HG02938 (cell line): ENCODE measurements at regions not wholly inside any gene's neighbourhood (a gene's known extent, or its start where the extent isn't known, plus 50 kb on each side); places are given as distances from the start of the nearest gene placed in this dataset.
"Not testable (repeated sequence)": the region's sequence is repeated elsewhere in the genome, so short reads cannot be mapped to it uniquely, and the experiment has no call there.

Experiments
- ATAC-seq: cut with Tn5 transposase; IDR thresholded peaks from one replicate; pipeline ENCODE4 v1.9.1; 2021; ENCODE audit warnings: mild to moderate bottlenecking, moderate library complexity; ENCODE audit not compliant: unreplicated experiment

DNA sequence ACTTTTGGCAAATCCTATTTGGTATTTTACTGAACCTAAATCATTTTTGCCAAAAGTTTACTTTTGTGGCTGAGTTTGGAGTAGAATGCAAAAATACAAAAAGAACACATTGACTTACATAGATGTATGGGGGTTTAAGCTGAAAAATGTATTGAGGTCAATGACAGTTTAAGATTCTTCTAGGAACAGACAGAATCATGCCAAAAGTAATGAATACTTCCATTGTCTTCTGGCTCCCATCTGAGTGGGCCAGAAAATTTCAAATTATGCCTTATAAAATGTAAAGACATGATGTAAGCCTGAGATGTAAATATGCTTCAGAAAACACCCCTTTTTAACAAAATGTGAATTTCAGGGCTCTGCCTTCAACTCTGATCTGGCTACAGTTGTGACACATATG, 375.1 kb upstream of the DPH6 start:
- ATAC-seq, result no peak

DNA sequence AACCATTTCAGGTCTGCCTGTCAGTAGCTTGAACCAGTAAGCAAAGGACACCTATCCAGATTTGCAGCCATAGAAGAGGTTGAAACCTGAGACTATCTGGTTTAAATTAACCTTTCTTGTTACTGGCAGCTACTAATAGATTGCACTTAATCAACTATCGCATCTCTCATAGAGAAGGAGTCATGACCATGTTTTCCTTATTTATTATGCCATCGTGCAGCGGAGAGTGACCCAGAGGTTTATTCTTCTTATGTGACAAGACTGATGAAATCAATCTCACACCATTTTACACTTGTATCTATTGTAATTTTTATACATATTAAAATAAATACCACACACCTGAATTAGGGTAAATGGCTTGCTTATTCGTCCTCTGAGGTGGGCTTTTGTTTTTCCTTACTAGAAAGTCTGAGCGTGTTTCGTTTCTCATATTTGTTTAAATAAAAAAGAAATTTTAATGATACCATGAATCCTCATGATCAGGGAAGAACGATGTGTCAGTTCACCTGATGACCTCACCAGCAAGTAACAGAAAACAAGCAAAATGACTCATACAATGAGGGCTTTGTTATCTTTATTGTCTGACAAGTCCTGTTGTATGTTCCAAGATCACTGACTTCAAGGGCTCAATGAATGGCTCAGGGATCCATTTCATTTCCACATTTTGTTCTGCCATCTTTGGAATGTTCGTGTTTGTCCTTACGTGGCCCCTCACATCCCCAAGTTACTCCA, 379.5 kb upstream of the DPH6 start:
- no peak for ATAC-seq

DNA sequence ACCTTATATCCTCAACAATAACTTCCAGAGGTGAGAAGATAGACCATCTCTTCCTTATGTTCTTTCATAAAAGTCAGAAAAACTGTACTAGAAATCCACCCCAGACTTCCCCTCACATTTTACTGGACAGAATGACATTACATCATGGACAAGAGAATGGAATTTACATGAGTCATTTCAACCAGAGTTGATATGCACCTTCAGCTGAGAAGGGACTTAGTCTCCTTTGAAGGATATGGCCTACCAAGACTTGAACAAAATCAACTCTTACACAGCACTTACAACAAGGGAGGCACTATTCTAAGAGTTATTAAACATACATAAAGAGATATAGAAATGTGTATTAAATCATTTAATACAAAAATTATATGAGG, 380.0 kb upstream of the DPH6 start:
- ATAC-seq, result no peak

DNA sequence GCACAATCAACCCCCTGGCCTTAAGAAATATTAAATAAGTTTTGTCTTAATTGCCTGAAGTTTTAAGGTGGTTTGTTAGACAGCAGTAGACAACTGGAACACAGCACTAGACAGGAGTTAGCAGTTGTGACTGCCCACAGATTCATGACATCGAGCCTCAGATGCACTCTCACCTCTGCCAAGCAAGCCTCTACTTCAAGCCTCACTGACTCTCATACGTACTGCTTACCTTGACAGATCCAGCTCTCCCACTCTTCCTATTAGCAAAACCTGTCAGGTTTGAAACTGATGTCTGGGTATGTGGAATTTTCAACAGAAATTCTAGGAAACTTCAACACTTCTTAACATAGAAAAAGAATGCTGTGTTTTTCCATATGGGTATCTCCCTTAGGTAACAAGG, 382.9 kb upstream of the DPH6 start:
- no peak for ATAC-seq

DNA sequence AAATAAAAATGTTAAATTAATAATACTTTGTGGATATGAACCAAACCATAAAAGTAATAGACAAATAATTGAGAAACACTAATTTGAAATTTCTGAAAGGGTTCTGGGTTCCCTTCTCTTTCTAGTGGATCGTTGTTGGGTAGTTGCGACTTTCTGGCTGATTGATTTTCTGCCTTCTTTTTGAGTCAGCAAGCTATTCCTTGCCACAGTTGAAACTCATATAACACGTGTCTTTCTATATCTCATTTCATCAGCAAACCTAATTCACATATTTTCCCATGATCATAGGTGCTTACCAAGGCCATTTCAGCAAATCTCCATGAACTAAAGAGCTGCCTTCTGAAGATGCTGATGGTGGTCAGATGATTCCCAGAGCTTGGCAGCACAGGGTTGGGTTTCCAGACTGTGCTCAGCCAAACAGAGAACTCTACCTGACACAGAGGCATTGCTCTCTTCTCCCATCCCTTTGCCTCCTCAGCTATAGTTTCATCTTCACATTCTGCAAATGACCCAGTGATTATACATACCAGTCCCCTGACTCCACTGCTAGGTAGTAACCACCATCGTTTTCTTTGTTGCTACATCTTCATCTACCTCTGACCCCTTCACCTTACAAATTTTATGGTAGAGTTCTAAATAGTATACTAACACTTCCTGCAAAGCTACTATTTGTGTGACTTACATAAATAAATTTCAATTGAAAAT, 383.9 kb upstream of the DPH6 start:
- ATAC-seq, result peak; percentile 50

DNA sequence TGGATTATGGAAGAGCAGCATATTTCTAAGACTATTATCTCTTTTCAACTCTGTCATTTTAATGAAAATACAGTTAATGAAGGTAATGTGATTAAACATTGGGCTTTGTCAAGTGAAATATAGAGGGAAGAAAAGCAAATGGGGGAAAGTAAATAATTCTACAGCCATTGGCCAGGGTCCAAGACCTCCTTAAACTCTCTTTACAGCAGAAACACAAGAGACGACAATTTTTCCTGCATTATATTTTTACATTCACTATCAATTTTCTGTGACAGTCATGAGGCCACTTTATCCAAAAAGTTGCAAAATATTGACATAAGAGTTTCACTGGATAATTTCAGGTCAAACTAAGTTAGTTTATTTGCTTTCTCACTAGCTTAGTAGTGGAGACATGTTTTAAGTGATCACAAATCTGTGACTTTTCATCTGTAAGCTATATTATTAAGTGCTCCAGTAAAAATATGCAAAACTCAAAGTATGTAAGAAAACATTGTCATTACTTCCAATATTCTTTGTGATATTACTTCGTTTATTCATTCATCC, 385.9 kb upstream of the DPH6 start:
- no peak for ATAC-seq

DNA sequence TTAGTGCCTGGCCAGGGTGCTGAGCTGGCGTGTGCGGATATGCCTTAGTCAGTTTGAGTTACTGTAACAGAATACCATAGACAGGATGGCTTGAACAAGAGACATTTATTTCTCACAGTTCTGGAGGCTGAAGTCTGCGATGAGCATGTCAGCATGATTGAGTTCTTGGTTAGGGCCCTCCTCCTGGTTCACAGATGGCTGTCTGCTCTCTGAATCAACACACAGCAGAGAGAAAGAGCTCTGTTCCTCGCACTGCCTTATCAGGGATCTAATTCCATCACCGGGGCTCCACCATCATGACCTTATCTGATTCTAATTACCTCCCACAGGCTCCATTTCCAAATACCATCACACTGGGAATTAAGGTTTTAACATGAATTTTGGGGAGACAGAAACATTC, 386.6 kb upstream of the DPH6 start:
- ATAC-seq, result no peak

DNA sequence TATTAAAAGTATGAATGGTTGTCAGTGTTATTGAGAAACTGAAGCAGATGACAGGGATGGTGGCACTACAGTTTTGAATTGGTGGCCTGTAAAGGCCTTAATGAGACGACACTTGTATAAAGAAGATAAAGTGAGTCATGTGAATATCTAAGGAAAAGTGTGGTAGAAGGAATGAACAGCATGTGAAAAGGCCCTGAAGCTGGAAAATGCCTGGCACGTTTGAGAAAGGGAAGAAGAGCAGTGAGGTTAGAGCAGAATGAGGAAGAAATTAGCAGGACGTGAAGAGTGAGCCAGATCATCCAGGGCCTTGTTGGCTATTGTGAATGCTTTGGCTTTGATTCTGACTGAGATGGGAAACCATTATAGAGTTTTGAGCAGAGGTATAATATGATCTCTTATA, 387.6 kb upstream of the DPH6 start:
- no peak for ATAC-seq

DNA sequence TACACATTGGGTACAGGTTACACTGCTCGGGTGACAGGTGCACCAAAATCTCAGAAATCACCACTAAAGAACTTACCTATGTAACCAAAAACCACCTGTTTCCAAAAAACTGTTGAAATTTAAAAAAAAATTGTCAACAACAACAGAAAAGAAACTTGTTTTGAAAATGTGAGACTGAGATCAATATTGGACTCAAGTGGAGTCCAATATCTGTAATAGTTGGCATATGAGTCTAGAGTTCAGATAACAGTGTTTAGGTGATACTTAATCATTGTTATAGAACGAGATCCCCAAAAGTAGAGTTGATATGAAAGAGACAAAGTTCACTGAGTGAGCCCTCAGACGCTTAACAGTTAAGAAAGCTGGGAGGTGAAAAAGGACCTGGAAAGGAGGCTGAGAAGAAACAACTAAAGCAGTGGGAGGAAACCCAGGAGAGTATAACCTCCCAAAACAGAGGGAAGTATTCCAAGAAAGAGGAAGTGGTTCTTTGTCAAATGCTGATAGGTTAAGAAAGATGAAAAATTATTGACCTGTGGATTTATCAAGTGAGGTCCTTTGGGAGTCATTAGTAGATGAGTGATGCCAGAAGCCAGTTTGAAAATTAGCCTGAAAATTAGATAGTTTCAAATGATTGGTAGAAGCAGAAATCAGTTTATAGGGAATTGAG, 388.6 kb upstream of the DPH6 start:
- no peak for ATAC-seq

DNA sequence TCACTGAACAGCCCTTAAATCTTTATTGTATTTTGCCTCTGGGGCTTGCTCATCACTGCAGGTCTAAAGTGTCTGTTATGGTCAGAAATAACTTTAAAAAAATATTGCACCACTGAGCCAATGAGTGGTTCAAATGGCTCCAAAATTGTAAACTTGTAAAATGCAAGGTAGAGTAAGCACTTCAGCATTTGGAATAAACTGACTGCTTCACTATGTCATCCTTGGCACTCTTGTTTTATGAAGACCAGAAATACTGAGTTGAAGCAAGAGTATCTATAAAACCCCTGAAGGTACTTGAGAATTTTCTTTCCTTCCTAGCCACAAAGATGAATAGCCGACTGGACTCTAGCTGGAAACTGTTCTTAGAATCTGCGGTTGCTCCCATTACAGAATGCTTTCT, 390.3 kb upstream of the DPH6 start:
- no peak for ATAC-seq

DNA sequence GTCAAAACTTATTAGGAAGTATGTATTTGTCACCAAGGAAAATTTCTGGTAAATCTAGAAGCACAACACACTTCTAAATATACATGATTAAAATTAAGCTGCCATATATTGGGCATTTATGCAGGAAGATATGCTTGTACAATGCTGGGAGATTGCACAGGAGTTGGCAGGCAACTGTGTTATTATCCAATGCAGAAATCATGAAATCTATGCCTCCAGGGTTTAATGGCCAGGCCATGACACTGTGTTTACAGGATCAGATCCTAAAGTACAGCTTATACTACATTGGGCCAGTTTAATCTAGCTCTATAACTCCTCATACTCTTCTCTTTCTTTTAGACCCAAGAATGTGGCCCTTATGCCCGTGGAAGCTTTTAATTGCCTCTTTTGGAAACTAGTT, 391.4 kb upstream of the DPH6 start:
- no peak for ATAC-seq

DNA sequence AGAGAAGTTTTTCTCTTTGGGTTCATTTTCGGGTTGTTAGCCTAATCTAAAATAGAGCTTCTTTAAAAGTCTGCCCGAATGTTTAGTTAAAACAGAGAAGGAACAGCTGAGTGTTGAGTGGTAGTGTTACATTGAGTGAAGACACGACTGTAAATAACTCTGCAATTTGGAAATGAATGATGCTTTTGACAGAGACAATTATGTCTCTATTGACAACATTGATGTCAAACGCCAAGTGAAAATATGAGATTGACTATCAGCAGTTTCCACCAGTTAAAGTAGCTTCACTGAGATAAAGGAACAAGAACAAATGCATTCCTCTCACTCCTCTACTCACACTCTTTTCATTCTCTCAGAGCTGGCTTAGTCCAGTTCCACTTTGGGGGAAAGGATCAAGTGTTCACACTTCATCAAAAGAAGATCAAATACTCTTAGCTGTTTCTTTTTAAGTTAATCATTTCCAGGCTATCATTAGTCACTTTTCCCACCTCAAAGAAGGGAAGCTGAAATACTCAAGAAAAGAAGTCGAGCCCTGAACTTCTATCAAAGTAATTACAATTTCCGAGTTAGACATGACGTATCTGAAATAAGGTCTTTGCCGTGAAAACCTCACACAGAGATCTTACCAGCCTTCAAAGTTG, 399.1 kb upstream of the DPH6 start:
- ATAC-seq, result no peak

DNA sequence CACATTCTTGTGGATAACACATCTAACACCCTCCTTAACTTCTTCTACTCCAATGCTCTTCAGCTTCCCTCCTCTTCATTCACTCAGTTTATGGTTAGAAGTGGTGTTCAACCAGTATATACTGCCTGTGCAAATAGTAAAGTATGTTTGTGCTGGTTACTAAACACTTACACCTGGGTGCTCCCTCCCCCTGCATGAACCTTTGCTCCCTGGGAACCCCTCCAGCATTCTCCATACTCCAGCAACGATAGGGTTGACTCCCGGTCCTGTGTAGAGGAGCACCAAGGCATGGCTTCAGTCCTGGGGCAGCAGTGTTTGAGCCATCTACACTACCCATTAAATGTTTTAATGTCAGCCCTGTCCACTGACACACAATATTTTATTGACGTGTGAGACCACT, 407.5 kb upstream of the DPH6 start:
- no peak for ATAC-seq

DNA sequence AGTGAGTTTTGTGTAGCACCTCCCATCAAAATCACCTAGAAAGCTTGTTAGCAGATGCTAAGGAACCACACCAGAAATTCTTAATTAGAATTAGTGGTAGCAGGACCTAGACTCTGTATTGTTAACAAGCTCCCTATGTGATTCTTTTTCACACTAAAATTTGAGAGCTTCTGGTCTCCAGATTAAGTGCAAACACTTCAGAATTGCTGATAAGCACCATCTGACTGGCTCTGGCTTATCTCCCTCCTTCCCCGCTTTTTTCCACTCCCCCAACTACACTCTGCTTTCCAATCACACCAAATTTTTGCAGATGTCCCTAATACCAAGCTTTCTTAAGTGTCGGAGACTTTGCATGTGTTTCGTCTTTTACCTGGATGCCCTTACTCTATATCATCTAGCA, 410.1 kb upstream of the DPH6 start:
- no peak for ATAC-seq

DNA sequence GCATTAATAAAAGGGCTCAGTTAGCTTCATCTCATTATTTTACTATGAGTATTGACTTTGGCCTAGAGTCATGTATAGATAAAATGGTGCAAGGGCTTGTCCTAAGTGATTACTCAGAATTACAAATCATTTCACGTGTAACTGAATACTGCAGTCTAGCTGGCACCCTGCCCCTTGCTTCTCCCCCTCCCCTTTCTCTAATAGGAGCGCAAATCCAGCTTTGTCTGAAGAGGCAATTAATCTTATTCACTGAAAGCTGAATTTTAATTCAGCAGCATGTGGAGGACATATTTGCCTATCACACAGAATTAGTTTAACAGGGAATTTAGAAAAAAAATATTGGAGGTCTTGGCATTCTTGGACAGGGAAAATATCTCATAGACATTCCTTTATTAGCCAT, 412.1 kb upstream of the DPH6 start:
- no peak for ATAC-seq

DNA sequence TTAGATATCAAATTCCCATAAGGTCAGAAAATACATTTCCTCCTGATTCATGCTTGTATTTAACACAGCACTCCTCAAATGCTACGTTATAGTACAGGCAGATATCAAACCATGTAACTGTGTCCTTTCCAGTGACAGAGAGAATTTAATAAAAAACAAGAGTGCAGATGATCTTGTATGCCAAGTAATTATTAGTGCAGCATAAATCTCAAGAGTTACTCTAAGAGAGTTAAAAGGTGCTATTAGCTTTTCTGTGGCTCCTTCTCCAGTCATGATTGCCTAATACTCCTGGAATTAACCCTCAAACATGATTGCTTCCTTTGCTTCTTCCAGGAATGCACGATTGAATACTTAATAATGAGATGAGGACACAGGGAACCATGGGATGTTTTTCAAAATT, 413.0 kb upstream of the DPH6 start:
- no peak for ATAC-seq

DNA sequence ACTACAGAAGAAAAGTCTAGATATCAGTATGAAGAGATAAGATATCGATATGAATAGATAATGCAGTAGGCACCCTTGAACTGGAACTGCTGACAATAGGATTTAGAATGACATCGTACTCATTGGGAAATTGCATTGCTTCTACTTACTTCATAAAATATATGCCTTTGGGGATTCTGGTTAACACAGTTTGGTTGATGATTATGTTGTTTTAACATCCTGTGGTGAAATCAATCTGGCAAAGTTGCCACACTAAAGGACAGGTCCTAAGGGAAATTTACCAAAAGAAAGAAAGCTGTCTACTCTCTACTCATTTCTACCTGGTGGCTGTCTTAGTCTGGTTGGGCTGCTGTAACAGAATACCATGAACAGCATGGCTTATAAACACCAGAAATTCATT, 417.4 kb upstream of the DPH6 start:
- no peak for ATAC-seq

DNA sequence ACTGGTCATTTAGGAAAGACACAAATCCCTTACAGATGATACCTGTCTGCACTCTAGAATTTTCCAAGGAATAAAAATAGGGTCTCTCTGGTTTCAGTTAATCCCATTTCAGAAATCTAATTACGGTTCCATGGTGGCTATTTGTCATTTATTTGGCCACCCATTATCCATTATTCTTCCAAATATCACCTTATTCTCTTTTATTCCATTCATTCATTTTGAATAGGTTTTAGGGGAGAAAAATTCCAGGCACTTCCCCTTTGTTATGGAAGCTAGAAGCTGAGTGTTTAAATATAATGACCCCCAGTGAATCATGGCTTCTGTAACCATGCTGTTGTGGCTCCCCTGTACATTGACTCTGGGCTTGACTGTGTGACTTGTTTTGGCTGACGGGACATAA, 420.8 kb upstream of the DPH6 start:
- ATAC-seq, result no peak

DNA sequence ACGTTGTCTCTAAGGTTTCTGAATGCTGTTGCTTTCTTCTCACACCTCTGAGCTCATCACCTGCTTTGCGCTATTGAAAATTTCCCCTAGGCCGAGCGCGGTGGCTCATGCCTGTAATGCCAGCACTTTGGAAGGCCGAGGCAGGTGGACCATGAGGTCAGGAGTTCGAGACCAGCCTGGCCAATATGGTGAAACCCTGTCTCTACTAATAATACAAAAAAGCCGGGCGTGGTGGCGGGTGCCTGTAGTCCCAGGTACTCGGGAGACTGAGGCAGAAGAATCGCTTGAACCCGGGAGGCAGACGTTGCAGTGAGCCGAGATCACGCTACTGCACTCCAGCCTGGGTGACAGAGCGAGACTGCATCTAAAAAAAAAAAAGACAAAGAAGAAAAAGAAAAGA, 422.0 kb upstream of the DPH6 start:
- ATAC-seq, result not testable (repeated sequence)

DNA sequence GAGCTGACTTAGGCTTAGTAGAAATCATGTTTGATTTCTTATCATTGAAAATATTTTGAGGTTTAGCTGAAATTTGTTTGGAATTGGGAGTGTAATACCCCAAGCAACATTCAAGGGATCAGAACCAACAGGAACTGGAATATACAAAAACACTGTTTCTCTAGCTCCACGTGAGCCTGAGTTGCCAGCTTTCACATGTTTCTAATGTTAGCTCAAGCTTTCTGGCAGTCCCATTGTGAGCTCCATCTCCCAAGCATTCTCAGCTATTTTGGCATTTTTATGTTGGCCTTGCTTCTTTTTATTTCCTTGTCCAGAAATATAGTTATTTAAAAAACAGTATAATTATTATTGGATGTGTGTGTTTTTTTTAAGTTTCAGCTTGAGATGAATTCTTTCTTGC, 427.1 kb upstream of the DPH6 start:
- no peak for ATAC-seq

DNA sequence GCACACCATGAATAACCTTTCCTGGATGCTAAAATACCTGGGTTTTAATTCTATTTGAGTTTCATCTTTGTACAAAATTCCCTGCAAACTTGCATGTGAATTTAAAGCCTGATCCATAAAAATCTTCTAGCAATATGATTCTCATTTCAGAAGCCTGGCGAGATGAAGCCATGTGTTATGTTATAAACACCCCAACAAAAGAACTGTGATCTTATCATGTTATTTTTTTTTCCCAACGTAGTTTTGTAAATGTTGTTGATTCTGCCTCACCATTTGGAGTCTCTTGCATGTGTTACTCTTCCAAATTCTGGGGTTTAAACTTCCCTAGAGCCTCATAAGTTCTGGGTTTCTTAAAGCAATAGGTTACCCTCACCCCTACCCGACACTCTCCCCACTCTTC, 428.1 kb upstream of the DPH6 start:
- ATAC-seq, result no peak

DNA sequence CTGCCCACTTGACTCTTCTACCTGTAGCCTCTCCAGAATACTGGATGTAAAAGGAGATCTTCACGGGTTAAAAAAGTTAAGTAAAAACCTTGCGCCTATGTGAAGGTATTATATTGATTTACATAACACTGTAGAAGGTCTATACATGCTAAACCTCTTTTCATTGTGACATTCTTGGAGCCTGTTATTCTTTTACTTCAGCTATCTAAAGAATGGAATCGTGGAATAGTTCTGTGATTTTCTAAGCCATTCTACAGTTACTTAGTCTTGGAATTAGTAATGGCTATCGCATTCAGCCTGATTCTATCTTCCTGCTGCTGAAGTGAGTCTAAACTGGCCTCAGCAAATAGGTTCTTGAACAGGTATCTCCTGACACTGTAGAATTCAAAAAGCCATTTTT, 430.0 kb upstream of the DPH6 start:
- no peak for ATAC-seq
